Glomerular visceral epithelial cell (primary cell): ENCODE measurements at regions not wholly inside any gene's neighbourhood (a gene's known extent, or its start where the extent isn't known, plus 50 kb on each side); places are given as distances from the start of the nearest gene placed in this dataset.
"Not testable (repeated sequence)": the region's sequence is repeated elsewhere in the genome, so short reads cannot be mapped to it uniquely, and the experiment has no call there.

Experiments used
- DNase-seq: peaks from one replicate; pipeline ENCODE4 v3.0.0-alpha.2; 2016; ENCODE audit errors: extremely low spot score

DNA sequence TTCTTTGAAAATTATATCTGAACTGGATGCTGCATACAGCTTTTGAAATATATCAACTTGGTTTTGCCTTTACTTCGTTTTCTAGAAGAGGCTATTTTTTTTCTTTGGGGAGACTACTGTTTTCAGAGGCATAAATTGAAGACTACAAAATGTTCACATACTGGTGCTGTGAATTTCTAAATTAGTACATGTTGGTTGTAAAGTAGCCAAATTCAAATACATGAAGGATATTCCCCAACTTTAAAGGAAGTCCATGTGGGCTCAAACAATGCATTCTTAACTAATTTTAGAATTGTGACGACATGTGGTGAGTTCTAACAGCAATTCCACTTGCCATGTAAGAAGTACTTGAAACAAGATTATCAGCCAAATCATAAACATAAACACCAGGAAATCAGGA lies 295.7 kb downstream of the TUSC7 start:
- DNase-seq, result no peak

DNA sequence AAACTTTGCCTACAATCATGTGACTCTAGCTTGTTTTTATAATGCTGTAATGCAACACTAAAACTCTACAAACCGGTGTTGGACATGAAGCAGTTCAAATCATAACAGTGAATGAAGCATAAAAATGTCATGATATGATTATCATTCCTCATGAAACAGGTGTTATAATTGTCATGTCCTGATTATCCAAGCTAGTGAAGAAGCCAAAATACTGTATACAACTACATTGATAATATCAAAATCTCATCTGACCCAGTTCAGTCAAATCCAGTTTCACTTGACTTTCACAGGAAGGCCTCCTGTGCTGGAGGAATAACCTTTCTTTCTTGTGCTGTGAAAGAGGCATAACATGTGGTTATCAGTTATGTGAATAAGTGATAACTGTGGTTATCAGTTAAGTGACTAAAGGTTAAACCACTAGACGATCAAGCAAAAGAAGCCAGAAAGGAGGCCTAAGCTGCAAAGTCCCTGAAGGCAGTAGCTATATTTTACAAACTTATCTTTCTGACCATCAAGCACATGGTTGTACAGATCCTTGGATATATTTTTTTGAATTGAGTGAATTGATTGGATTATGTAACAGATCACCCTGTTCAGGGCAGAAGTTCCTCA lies 296.4 kb downstream of the TUSC7 start:
- DNase-seq, result no peak

DNA sequence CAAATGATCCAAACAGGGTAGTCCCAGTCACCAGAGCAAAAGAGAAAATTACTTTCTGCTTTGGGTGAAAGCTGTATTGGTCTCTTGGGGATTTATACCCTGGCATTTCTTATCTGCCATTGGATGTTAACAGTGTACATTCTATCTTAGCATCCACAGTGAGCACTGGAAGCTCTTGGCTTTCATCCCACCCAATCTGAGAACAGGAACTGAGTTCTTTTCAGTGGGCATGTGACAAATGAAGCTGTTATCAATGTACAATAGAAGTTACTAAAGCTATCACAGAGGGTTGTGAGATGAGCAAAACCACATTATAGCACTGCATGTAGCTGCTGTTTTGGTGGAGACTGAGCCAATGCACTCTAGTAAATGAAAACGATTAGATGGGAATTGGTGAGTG lies 300.7 kb downstream of the TUSC7 start:
- DNase-seq, result no peak

DNA sequence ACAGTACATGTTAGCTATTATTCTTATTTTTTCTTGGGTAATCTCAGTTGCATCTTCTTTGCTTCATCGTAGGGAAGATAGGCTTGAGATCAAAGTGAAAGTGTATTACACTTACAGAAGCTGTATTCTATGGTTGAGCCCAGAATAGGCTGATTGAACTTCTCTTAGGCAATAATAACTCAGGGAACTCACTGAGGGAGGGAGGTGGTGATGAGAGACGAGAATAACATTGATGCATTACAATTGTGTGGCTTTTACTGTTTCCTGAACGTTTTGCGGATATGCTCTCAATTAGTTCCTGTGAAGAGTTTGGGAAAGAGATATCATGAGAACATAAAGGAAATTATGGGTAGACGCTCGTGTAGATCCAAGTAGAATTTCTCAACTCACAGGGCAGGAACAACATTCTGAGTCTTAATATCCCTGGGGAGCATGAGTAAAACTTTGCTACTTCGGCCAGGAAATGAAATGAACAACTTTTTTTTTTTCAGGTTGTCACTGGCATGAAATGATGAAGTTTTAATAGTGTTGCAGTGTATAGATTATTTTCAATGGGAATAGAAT lies 302.2 kb downstream of the TUSC7 start:
- no peak for DNase-seq

DNA sequence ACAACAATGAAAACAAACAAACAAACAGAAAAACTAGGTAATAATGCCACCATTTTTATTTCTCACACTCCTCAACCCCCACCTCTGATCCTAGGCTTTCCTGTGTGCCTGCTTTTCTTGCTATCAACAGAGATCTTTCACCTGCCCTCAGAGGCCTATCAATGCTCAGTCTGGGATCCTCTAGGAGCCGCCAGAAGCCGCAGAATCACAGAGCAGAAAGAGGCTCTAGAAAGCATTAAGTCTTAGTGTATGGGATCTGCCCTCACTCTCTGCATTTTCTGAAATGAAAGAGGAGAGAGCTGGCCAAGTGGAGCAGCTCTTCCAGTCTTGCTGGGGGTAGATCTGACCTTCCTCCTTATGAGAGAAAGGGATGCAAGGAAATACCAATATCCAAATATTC lies 306.8 kb downstream of the TUSC7 start:
- DNase-seq, result no peak

DNA sequence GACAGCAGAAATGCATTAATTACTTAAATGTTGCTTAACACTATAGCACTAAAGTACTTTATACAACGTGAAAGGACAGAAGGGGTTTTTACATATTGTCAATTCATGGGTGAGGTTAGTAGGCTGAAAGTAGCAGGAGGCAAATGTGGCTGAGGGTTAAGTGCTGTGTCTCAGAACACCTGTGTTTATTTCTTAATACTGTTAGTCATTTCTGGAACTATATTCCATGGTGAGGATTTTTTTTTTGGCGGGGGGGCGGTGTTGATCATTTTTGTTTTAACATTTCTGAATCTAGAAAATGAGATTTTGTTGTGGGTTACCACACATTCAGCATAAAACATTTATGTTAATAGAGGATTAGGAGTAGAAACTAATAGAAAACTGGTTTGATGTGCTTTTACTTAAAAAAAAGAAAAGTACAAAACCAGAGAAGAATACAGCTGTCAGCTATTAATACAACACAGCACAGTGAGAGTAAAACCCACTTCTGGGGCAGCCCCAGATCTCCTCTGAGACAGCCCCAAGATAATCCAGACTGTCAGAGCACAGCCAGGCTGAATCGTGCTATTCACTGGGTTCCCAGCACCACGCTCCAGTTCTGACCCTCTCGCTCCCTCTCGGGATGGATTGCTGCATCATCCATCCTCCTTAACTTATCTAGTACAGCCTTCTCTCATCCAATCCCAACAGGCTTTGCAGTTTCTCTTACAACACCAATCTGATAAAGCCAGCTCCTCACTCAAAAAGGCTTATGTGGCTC lies 307.7 kb downstream of the TUSC7 start:
- DNase-seq, result no peak

DNA sequence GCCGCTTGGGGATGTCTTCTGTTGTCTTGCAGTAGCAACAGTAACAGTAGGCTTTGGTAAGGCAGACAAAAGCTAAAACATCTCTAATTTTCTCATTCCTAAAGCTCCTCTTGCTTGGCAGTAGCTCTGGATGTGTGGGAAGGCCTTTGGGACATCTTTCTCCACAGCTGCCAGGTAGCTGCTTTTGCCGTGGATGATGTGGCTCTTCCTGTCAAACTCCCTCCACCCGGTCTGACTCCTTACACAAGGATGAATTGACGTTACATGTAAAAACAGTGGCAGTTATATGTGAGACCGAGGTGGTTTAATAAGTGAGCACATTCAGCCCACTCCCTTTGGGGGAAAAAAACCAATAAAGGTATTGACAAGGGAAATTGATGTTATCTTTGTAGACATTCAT lies 309.1 kb downstream of the TUSC7 start:
- no peak for DNase-seq

DNA sequence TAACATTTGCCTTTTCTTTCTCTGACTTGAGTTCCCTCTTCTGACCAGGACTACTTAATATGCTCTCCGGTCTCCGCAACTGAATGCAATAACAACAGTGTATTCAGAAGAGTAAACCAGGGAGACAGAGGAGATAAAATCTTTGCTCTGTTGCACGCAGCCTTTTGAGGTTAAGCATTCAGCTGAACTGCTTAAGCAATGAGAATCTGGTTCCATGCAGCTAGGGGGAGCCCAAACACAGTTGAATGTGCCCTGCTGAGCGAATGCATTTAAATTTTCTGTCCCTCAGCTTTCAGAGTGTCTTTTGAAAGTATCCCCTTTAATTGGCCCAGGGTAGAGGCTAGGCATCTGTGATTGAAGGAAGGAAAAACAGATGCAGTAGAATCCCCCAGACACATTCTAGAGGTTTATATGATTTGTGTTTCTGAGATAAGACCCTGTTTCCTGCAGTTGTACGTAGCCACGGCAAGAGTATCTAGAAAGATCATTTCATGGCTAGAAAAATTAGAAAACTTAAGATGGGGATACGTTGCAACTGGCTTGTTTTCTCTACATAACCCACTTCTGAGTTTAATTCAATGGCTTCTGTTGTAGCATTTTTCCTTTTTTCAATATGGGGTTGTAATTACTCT lies 309.6 kb downstream of the TUSC7 start:
- peak; percentile 26 for DNase-seq

DNA sequence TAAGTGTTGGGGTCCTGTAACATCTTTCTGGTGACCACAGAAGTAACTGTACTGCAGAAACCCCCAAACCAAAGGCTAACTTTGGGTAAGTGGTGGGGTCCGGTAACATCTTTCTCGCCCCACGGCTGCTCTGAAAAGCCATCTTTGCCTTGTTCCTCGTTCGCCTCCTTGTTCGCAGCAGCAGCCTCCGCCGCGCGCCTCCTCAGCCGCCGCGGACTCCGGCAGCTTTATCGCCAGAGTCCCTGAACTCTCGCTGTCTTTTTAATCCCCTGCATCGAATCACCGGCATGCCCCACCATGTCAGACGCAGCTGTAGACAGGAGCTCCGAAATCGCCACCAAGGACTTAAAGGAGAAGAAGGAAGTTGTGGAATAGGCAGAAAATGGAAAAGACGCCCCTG lies 316.8 kb downstream of the TUSC7 start:
- no peak for DNase-seq

DNA sequence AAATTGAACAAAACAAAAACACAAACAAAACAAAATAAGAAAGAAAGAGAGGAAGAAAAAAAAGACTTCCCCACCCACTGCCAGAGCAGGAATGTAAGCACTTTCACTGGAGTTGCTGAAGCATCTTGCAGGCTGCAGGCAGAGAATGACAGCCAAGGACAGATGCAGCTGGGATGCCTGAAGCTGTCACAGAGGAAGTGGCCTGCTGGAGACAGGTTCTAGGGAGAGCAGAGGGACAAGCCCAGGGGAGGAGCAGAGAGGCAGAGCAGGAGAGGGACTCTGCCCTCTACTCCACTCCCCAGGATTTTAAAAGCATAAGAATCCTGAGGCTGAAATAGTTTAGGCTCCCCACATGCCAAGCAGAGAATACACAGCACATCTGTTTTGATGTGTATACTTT lies 326.2 kb downstream of the TUSC7 start:
- no peak for DNase-seq

DNA sequence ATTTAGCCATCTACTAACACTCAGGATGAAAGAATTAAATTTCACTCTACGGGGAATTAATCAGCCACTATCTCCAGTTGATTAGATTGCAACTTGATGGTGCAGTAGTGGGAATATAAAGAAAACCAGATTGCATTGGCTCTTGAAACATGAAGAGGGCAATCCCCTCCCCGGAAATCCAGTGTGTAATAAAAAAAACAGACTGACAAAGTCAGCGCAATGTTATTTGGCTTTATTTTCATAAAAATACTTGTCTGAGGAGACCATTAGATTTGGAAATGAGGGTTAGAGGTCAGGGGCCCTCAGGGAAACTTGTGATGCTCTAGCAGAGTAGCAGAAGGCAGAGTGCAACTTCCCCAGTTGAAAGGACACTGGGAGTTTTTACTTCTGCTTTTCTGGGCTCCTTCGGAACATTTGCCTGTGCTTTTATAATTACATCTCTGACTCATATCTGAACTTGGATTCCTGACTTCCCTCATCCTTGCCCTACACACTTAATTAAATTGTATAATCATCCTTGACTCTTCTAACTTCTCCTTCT lies 326.8 kb downstream of the TUSC7 start:
- DNase-seq, result no peak

DNA sequence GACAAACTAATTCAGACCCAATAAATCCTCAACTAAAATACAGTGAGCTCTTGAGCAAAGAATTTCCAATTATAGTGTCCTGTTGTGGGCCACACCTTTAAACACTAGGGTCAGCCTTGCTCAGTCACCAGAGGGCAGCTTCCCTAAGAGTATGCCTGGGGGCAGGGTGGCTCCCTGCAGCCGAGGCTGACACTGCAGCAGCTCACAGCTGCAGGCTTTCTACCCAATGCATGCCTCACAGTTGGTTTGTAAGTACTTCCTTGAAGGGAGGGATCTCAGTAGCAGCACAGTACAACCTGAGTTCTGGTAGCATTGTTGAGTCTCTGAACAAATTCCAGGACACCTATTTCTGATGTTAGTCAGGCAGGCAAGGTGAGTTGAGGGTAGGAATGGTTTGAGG lies 335.6 kb downstream of the TUSC7 start:
- no peak for DNase-seq

DNA sequence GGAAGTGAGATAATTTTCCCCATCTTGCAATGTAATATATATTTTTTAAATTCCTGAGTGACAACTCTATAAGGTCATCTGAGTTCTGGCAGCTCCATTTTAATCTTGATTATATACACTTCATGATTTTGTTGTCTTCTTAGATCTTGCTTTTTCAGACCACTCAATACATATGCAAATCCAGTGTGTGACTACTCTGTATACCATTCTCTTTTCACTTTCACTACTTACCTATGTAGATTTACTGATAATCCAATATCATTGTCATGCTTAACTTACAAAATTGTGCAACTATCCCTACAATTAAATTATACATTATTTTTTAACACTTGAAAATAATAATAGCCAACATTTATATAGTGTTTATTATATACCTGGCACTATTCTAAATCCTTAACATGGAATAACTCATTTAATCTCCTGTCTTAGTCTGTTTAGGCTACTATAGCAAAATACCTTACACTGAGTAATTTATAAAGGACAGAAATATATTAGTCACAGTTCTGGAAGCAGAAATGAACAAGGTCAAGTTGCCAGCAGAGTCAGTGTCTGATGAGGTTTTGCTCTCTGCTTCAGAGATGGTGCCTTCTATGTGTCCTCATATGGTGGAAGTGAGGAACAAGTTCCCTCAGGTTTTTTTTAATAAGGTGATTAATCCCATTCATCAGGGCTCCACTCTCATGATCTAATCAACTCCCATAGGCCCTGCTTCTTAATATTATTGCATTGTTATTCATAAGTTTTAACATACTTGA lies 338.5 kb downstream of the TUSC7 start:
- no peak for DNase-seq

DNA sequence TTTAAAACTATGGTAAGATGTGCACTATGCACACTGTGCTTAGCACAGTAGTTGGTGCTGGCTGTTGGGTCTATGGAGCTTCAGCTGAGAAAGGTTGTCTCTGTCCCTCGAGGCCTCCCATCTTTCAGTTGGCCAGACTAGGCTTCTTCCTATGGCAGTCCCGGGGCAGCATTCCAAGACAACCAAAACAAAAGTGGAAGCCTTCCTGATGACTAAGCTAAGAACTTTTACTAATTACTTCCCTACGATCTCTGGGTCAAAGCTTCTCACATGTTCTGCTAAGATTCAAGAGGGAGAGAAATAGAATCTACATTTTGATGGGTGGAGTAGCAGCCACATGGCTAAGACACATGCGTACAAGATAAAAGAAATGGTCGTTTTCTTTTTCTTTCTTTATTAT lies 342.8 kb downstream of the TUSC7 start:
- DNase-seq, result no peak

DNA sequence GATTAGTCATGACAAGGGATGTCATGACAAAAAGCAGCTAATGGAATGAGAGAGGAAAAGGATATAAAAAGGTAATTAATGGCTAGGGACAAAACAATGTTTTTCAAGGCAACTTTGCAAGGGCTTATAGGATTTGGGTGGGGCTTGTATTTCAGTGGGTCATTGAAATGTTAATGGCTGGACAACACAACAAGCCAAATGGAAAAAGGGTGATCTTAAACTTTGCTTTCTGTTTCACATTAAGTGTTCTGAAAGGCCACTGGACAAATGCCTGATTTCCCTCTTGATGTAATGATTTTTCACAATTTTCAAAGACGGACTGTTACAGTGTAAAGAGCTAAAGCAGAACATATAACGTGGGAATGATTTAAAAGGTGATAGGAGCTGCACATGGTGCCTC lies 345.0 kb downstream of the TUSC7 start:
- no peak for DNase-seq

DNA sequence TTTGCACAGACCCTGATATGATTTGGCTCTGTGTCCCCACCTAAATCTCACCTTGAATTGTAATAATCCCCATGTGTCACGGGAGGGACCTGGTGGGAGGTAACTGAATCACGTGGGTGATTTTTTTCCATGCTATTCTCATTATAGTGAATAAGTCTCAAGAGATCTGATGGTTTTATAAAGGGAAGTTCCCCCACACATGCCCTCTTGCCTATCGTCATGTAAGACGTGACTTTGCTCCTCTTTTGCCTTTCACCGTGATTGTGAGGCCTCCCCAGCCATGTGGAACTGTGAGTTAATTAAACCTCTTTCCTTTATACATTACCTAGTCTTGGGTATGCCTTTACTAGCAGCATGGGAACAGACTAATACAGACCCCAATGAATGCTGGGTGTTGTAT lies 347.4 kb downstream of the TUSC7 start:
- DNase-seq, result not testable (repeated sequence)

DNA sequence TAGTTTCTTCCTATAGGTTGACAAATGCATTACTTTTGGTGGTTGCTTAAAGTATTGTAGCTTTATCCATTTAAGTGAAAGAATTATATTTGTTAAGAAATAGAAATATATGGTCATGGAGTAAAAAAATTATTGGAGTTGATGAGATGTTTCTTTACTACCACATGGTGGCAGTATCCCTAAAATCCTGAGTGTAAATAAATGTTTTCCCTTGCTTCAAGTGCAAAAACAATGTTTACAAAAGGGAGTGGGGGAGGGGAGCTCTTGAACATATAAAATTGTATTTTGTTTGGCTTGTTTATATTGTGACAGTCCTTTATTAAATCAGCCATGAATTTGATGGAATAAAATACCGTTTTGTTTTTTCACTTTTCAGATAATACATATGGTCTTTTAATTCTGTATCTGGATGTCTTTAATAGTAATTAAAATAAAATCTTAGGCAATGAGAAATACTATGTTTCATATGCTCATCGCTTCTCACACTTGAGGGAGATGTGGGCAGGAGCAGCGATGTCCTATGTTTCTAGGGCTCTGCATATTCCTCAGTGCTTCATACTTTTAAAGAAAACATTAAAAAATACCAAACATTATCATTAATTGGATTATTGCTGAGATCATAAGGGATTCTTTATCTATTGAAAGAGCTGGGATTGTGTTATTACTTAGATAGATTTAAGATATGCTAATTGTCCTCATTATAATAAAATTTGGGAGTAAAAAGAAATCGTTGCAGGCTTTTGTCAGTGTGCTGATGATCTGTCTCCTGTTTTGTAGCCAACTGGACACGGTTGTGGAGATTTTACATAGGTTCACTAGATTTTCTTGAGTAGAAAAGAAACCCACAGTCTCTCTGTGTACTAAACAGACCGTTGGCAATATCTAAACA lies 349.7 kb downstream of the TUSC7 start:
- DNase-seq, result no peak

DNA sequence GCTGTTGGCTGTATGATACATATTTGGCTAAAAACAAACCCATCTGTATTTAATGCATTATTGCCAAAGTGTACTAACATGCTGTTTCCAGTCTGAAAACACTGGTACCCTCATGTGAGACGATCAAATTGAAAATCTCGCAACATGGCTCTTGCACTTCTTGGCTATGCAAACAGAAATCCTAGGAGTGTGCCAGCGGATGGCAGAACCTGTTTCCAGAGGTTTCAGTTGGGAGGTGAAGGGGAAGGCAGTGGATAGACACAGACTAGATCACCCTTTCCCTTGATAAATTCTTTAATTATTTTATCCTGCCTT lies 350.3 kb downstream of the TUSC7 start:
- no peak for DNase-seq

DNA sequence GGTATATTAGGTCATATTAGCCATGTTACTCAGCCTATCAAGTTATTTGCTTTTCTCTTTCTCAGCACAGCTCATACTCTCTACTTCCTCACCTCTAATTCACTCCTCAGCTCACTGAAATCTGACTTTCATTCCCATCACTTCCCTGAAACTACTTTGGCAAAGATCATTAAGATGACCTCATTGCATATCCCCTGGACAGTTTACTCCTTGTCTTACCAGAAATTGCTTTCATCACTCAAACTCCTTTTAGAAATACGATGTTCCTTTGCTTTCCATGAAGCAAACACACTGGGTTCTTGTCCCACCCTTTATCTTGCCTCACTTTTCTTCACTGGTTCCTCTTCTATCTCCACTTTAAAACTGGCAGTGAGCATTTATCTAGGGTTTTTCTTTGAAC lies 354.4 kb downstream of the TUSC7 start:
- no peak for DNase-seq

DNA sequence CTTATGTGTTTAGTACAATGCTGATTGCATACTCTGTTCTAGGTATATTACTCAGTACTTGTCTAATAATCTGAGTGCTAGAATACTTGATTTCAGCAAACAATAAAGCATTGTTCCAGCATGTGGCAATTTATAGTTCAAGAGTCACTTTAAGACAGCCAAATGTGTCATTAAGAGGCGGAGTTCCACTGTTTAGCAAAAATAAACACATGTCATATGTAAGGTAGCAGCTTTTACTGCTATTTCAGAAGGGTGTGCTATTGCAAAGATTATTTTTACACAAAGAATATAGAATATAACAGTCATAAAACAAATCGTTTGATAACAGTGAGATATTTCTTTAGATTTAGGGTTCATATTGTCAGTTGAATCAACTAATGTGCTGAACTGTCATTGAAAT lies 358.7 kb downstream of the TUSC7 start:
- no peak for DNase-seq

DNA sequence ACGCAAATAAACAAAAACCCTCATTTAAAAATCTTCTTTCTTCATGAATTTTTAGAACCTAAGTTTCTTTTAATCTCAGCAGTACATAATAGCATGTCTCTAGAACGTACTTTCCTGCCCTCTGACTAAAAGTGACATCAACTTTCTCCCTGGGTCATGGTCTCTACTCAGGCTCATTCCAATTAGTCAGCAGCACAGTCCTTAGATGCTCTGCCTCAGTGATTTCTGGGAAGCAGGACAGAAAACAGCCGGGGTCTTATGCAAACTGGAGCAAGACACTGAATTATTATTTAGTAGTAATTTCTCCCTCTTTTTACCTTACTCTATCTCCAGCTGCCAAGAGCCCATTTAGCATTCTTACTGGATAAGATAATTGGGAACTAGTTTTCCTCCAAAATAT lies 365.2 kb downstream of the TUSC7 start:
- DNase-seq, result no peak
